NCI-H1436 (cell line): ENCODE measurements at regions not wholly inside any gene's neighbourhood (a gene's known extent, or its start where the extent isn't known, plus 50 kb on each side); places are given as distances from the start of the nearest gene placed in this dataset.

ENCODE experiments used
- DNase-seq: peaks from one replicate; lab custom pipeline; 2025; lab: John Stamatoyannopoulos, UW

DNA sequence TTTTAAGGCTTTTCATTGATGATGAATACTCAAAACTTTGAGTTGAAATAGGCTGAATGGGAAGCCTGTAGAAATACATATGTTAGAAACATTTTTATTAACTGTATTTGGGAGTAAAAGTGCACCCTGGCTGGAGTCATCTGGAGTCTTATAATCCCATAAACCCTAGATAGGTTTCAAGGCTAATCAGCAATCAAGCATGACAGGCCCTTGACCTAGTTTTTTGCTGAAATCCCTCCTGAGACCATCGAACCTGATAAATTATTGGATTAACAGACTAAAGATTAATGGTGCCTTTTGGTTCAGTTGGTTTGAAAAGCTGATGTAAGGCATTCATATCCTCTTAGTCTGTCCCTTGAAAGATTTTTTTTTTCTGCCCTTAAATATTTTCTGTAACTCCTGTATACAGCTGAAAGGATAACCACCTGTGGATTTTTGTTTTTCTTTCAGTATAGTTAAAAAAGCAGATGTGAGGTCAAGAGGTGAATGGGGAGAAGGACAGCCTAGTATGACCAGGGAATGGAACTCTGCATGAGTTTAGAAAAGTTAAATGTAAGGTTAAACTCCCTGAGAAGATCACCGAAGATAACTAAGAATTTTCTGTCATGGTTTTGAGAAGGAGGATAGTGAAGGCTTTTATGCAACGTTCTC, 69.4 kb upstream of the STXBP5L start:
- no peak for DNase-seq

GRCh38 chr3:120839120-120839519, 68.9 kb upstream of the STXBP5L start:
- DNase-seq = no peak

DNA sequence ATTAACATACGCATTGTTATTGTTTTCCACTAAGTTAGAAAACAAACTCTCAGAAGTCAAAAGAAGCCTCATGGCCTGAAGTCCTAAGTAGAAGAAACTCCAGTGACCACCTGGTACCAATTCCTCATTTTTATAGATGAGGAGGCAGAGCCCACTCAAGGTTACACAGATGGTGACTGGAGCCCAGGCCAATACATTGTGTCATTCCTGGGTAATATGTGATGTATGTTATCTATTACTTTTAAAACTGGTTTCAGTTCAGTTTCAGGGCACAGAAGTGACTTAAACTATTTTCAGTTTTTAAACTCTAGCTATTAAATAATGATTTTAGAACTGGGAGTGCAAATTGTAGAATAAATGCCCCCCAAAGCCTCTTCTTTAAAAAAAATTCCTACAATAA, 66.7 kb upstream of the STXBP5L start:
- DNase-seq = no peak

GRCh38 chr3:120846073-120846472, 61.9 kb upstream of the STXBP5L start:
- DNase-seq = no peak

- no peak for DNase-seq
These were observed 59.5 kb upstream of the STXBP5L start for GRCh38 chr3:120848503-120848902.

DNA sequence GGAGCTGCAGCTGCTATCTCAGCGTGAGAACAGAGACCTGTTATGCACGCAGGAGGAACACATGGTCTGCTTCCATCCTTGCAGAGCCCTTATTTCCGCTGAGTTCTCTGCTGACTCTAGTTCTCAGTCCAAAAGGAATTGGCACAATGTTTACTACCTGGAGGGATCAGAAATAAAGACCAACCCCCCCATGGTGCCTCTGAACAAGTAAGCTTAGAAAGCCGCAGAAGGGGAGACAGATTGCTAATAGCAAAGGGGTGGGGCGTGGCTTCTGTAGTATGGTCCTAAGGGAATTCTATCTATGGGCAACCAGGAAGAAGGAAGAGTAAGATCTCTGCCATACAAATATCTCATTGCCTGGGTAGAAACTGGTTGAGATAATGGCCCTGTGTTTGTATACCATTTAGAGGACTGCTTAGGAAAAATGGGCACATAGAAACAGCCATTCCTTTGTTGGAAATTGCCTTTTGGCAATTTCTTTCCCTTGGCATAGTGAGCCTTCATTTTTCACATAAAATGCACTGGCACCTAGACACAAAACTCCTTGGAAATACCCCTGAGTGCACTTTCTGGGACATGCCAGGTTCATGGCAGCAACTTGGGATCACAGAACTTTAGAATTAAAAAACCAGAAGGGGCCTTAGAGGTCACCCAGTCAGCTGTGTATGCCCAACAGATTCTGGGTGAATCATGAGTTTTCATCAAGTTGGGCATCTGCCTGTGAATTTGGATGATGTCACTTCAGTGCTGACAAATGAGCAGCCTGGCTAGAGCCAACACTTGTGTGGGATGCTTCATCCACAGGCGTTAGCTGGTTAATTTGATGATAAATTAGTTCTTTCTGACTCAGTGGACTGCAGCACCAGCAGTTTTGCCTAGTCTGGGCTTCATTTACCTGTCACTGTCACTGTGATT, 57.4 kb upstream of the STXBP5L start:
- DNase-seq = peak; percentile 81

DNA sequence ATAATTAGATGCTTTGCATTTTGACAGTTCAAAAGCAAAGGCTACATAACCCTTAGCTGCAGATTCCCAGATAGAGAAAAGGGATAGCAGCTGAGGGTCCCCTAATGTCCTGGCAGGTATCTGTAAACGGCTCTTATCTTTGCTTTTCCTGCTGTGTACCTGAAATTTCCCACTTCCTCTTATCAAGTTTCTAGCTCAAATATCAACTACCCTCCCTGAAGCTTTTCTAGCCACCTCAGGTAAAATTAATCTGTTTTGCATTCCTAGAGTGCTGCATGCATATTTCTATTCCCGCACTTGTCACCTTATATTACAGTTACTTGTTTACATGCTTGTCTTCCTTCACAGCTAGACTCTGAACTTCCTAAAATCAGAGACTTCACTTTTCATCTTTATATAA, 55.6 kb upstream of the STXBP5L start:
- no peak for DNase-seq

DNA sequence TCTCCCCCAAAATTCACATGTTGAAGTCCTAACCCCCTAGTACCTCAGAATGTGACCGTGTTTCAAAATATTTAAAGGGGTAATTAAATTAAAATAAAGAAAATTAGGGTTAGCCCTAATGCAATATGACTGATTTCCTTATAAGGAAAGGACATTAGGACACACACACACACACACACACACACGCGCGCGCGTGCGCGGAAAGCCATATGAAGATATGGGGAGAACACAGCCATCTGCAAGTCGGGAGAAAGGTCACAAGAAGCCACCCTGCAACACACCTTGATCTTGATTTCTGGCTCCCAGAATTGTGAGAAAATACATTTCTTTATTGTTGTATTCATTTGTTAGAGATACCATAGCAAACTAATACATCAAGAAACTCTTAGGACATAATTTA, 54.6 kb upstream of the STXBP5L start:
- DNase-seq = no peak

- DNase-seq = no peak
These were observed 53.0 kb upstream of the STXBP5L start for GRCh38 chr3:120854908-120855526.

GRCh38 chr3:120855665-120856437, 52.2 kb upstream of the STXBP5L start:
- no peak for DNase-seq
